Ovary (tissue), 7 donors: ENCODE measurements at regions not wholly inside any gene's neighbourhood (a gene's known extent, or its start where the extent isn't known, plus 50 kb on each side); places are given as distances from the start of the nearest gene placed in this dataset.

ENCODE experiments used
- DNase-seq, 5 donors: peaks; one replicate each; pipeline ENCODE4 v3.0.0-alpha.2; 2019 to 2020
- H3K27ac ChIP-seq, 2 donors: fragments of 200-600 bp; one replicate each; pipeline versions ENCODE4 v1.5.1 to v1.8.0; 2019 to 2022
- H3K27me3 ChIP-seq: fragments of 200-600 bp; one replicate; pipeline ENCODE4 v1.8.0; 2022
- H3K36me3 ChIP-seq: fragments of 200-600 bp; sonication (generic); one replicate; pipeline ENCODE4 v1.5.1; 2019
- H3K4me1 ChIP-seq: one replicate; pipeline ENCODE4 v1.8.1; 2013; ENCODE audit warnings: mild to moderate bottlenecking, moderate library complexity; ENCODE audit not compliant: insufficient read depth
- H3K4me3 ChIP-seq: fragments of 200-600 bp; sonication (generic); one replicate; pipeline ENCODE4 v1.5.1; 2017
- H3K9me3 ChIP-seq, 2 donors: fragments of 200-600 bp in 1 of 2; sonication (generic) in 1 of 2; one replicate each; pipeline versions ENCODE4 v1.5.1 to v1.8.1; 2013 to 2019; ENCODE audit warnings: mild to moderate bottlenecking in 1 of 2, moderate library complexity in 1 of 2
- EP300 ChIP-seq: sonication (generic); formaldehyde crosslinking; IDR thresholded peaks from one replicate; pipeline ENCODE4 v1.6.1; 2017; ENCODE audit warnings: antibody characterized with exemption
- POLR2A ChIP-seq: fragments of 450-650 bp; IDR thresholded peaks from one replicate; pipeline ENCODE4 v1.6.1; 2017; ENCODE audit warnings: antibody characterized with exemption, mild to moderate bottlenecking, moderate library complexity
- WGBS, 3 donors: extraction: QIAGEN DNeasy Blood & Tissue Kit in 1 of 3; methylation state at CpG; one replicate each; pipeline versions ENCODE4 v1.1.5 to v1.1.7; 2013 to 2017; 5-methylcytosine and 5-hydroxymethylcytosine counted together
- intact Hi-C, 4 donors: fragments of 100-400 bp; cut with DNase I; formaldehyde crosslinking; loops; one replicate each; pipeline versions ENCODE4 v1.11.0 to v1.15.1; 2022 to 2023
- TF ChIP-seq, protein P1 (sequence below), 3 donors: fragments of 450-650 bp in 2 of 3; fragments of 200-600 bp in 1 of 3; IDR thresholded peaks; one replicate each; pipeline versions ENCODE4 v1.5.1 to v1.8.0; 2016 to 2022; ENCODE audit warnings: antibody characterized with exemption in 3 of 3, mild to moderate bottlenecking in 1 of 3
- donor health status: DM: no; HTN: no; CAD: no; lungs with moderate emphysema.
- donor health status: DM: no; HTN: no; CAD: no.
- donor health status: Bipolar disorder and iron deficiency.
- donor health status: DM: no; HTN: no; CAD: no.
- donor health status: DM: yes; HTN: yes; CAD: no.

DNA sequence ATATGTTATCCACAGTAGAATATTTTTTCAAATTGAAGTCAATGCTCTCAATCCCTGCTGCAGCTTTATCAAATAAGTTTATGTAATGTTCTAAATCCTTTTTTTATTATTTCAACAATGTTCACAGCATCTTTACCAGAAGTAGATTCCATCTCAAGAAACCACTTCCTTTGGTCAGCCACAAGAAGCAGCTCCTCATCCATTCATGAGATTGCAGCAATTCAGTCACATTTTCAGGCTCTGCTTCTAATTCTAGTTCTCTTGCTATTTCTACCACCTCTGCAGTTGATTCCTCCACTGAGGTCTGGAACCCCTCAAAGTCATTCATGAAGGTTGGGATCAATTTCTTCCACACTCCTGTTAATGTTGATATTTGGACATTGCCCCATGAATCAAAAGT, 2301.3 kb upstream of the TENM3 start:
- Histone ChIP-seq H3K27me3 (no peaks in the 10 kb centered on the region), H3K4me3 (no peak overlapping the region), H3K36me3 (no peaks in the 10 kb centered on the region), H3K27ac (no peak overlapping the region), H3K9me3 (no peaks in the 10 kb centered on the region), H3K4me1 (no peaks in the 10 kb centered on the region)
- intact Hi-C loops: no loop called here
- no peak for DNase-seq
- no peak for TF ChIP-seq POLR2A
- TF ChIP-seq EP300: no peak
- TF ChIP-seq, protein P1, sequence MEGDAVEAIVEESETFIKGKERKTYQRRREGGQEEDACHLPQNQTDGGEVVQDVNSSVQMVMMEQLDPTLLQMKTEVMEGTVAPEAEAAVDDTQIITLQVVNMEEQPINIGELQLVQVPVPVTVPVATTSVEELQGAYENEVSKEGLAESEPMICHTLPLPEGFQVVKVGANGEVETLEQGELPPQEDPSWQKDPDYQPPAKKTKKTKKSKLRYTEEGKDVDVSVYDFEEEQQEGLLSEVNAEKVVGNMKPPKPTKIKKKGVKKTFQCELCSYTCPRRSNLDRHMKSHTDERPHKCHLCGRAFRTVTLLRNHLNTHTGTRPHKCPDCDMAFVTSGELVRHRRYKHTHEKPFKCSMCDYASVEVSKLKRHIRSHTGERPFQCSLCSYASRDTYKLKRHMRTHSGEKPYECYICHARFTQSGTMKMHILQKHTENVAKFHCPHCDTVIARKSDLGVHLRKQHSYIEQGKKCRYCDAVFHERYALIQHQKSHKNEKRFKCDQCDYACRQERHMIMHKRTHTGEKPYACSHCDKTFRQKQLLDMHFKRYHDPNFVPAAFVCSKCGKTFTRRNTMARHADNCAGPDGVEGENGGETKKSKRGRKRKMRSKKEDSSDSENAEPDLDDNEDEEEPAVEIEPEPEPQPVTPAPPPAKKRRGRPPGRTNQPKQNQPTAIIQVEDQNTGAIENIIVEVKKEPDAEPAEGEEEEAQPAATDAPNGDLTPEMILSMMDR (IDR thresholded peaks at IDR 0.05): no peak

GRCh38 chr4:179976777-179977176, 2266.4 kb upstream of the TENM3 start:
- Histone ChIP-seq H3K4me3 (no peak overlapping the region), H3K4me1 (no peaks in the 10 kb centered on the region), H3K36me3 (no peaks in the 10 kb centered on the region), H3K9me3 (no peaks in the 10 kb centered on the region), H3K27ac (no peak overlapping the region), H3K27me3 (no peaks in the 10 kb centered on the region)
- DNase-seq: no peak
- no peak for TF ChIP-seq POLR2A
- whole genome bisulfite sequencing, 3 donors: 80 to 86% (median 85%) methylated on average over 7 of the region's 7 CpGs
- intact Hi-C loops: no loop called here

GRCh38 chr4:179977378-179977777, 2265.8 kb upstream of the TENM3 start:
- no peaks in the 10 kb centered on the region for H3K27me3 ChIP-seq
- H3K27ac ChIP-seq: no peak overlapping the region
- H3K36me3 ChIP-seq: no peaks in the 10 kb centered on the region
- H3K4me3 ChIP-seq: no peak overlapping the region
- H3K4me1 ChIP-seq: no peaks in the 10 kb centered on the region
- TF ChIP-seq, protein P1 (IDR thresholded peaks at IDR 0.05): no peak
- no peak for TF ChIP-seq POLR2A
- no peak for DNase-seq
- H3K9me3 ChIP-seq: no peaks in the 10 kb centered on the region
- intact Hi-C loops: no loop called here

DNA sequence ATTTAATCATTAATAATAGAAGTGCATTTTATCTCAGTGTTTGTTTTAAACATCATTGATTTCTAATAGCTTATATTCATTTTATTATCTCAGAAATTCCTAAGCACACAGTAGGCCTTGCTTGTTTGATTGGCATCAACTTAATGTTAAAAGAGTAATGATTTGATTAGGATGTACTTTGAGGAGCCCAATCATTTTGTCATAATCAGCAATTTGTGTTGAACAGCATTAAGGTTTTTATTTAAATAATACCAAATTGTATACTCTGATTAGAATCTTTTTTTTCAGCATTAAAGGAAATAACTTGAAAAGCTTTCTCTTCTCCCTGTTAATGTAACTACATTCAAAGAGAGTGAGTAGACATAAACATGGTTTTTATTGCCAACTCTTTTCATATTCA, 2262.0 kb upstream of the TENM3 start:
- no peak for DNase-seq
- Histone ChIP-seq H3K27me3 (no peaks in the 10 kb centered on the region), H3K27ac (no peak overlapping the region), H3K4me3 (no peak overlapping the region), H3K9me3 (no peaks in the 10 kb centered on the region), H3K36me3 (no peaks in the 10 kb centered on the region), H3K4me1 (no peaks in the 10 kb centered on the region)
- intact Hi-C loops: no loop called here
- TF ChIP-seq POLR2A (no peak), EP300 (no peak)
- TF ChIP-seq, protein P1 (IDR thresholded peaks at IDR 0.05): no peak

DNA sequence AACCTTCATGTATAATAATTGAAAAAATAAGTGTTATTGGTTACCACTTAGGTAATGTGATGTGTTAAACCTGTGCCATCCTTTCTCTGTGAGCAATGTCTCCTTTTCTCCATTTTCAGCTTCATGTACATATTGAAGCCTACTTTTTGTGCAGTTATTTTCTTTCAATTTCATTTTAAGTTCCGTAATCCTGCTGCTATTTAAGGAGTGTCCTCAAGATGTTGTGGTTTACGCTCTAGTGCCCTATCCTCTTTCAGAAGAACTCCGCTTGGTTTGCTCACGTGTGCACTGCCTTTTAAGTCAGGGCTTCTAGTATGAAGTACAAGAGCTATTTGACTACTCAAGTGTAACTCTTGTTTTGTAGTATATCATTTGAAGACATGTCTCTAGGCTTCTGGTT, 2253.2 kb upstream of the TENM3 start:
- intact Hi-C loops: no loop called here
- 73 to 82% (median 75%) methylated on average over 4 of the region's 4 CpGs for WGBS, 3 donors
- H3K27me3 ChIP-seq: no peaks in the 10 kb centered on the region
- H3K4me1 ChIP-seq: no peaks in the 10 kb centered on the region
- no peak overlapping the region for H3K4me3 ChIP-seq
- TF ChIP-seq, protein P1 (IDR thresholded peaks at IDR 0.05): no peak
- no peak for TF ChIP-seq EP300
- DNase-seq: no peak
- no peak overlapping the region for H3K27ac ChIP-seq
- no peaks in the 10 kb centered on the region for H3K36me3 ChIP-seq
- no peaks in the 10 kb centered on the region for H3K9me3 ChIP-seq
